Bronchial epithelial cell (primary cell): ENCODE measurements at regions not wholly inside any gene's neighbourhood (a gene's known extent, or its start where the extent isn't known, plus 50 kb on each side); places are given as distances from the start of the nearest gene placed in this dataset.
"Not testable (repeated sequence)": the region's sequence is repeated elsewhere in the genome, so short reads cannot be mapped to it uniquely, and the experiment has no call there.

Experiments
- DNase-seq: peaks from one replicate; pipeline ENCODE4 v3.0.0-alpha.2; 2010; ENCODE audit warnings: low read depth
- FAIRE-seq: peaks from 2 replicates; lab custom pipeline; 2011; peaks lifted over from hg19 to GRCh38; lab: Jason Lieb, UNC
- H3K27me3 ChIP-seq: 2 replicates; pipeline ENCODE4 v1.5.1; 2011; ENCODE audit warnings: low read length; ENCODE audit not compliant: control insufficient read depth, insufficient read depth
- H3K36me3 ChIP-seq: 2 replicates; pipeline ENCODE4 v1.5.1; 2011; ENCODE audit warnings: low read length; ENCODE audit not compliant: control insufficient read depth, insufficient read depth
- H3K4me3 ChIP-seq: 2 replicates; pipeline ENCODE4 v1.5.1; 2011; ENCODE audit warnings: mild to moderate bottlenecking, low read depth, low read length, control low read depth
- TF ChIP-seq, protein P1 (sequence below): IDR thresholded peaks from 2 replicates; pipeline ENCODE4 v1.5.1; 2011; ENCODE audit warnings: mild to moderate bottlenecking, moderate library complexity, low read length, control low read depth, inconsistent platforms; ENCODE audit not compliant: insufficient read depth, severe bottlenecking

DNA sequence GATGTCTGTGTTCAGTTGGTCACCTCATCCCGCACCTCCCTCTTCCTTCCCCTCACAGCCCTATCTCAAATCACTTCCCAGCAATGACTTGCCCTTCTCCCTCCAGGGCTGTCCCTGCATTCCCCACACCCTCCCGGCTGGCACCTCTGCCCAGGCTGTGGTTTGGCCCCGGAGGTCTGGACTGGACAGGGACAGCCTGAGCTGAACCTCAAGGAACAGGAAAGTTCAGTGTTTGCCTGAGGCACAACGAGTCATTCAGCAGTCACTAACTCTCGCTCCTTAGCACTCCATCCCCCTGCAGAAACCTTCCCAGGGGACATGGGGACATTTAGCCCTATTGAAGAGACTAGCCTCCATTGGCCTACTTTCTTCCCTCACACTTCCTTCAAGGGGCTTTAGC is 58.3 kb upstream of the MAP3K1 start:
- no peaks in the 10 kb centered on the region for H3K36me3 ChIP-seq
- TF ChIP-seq, protein P1, sequence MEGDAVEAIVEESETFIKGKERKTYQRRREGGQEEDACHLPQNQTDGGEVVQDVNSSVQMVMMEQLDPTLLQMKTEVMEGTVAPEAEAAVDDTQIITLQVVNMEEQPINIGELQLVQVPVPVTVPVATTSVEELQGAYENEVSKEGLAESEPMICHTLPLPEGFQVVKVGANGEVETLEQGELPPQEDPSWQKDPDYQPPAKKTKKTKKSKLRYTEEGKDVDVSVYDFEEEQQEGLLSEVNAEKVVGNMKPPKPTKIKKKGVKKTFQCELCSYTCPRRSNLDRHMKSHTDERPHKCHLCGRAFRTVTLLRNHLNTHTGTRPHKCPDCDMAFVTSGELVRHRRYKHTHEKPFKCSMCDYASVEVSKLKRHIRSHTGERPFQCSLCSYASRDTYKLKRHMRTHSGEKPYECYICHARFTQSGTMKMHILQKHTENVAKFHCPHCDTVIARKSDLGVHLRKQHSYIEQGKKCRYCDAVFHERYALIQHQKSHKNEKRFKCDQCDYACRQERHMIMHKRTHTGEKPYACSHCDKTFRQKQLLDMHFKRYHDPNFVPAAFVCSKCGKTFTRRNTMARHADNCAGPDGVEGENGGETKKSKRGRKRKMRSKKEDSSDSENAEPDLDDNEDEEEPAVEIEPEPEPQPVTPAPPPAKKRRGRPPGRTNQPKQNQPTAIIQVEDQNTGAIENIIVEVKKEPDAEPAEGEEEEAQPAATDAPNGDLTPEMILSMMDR: no peak
- FAIRE-seq: no peak
- H3K27me3 ChIP-seq: no peaks in the 10 kb centered on the region
- H3K4me3 ChIP-seq: no peak overlapping the region
- peak; percentile 47 for DNase-seq

DNA sequence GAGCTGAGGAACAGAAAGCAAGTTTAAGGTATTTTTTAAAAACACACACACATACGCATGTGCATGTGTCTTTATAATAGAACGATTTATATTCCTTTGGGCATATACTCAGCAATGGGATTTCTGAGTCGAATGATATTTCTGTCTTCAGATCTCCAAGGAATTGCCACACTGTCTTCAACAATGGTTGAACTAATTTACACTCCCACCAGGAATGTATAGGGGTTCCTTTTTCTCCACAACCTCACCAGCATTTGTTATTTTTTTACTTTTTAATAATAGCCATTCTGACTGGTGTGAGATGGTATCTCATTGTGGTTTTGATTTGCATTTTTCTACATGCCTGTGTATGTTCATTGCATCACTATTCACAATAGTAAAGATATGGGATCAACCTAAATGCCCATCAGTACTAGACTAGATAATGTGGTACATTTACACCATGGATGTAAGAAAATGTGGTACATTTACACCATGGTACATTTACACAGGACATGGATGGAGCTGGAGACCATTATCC is 60.3 kb upstream of the MAP3K1 start:
- peak; percentile 18 for DNase-seq
- FAIRE-seq: no peak

DNA sequence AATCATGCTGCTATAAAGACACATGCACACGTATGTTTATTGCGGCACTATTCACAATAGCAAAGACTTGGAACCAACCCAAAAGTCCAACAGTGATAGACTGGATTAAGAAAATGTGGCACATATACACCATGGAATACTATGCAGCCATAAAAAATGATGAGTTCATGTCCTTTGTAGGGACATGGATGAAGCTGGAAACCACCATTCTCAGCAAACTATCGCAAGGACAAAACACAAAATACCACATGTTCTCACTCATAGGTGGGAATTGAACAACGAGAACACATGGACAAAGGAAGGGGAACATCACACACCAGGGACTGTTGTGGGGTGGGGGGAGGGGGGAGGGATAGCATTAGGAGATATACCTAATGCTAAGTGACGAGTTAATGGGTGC is 61.8 kb upstream of the MAP3K1 start:
- H3K4me3 ChIP-seq, FAIRE-seq, H3K27me3 ChIP-seq, DNase-seq, H3K36me3 ChIP-seq: not testable (repeated sequence)

More for the DNA sequence above, 60.3 kb upstream of the MAP3K1 start:
- H3K4me3 ChIP-seq: no peak overlapping the region
- TF ChIP-seq, protein P1: no peak
- no peaks in the 10 kb centered on the region for H3K36me3 ChIP-seq
- no peaks in the 10 kb centered on the region for H3K27me3 ChIP-seq

DNA sequence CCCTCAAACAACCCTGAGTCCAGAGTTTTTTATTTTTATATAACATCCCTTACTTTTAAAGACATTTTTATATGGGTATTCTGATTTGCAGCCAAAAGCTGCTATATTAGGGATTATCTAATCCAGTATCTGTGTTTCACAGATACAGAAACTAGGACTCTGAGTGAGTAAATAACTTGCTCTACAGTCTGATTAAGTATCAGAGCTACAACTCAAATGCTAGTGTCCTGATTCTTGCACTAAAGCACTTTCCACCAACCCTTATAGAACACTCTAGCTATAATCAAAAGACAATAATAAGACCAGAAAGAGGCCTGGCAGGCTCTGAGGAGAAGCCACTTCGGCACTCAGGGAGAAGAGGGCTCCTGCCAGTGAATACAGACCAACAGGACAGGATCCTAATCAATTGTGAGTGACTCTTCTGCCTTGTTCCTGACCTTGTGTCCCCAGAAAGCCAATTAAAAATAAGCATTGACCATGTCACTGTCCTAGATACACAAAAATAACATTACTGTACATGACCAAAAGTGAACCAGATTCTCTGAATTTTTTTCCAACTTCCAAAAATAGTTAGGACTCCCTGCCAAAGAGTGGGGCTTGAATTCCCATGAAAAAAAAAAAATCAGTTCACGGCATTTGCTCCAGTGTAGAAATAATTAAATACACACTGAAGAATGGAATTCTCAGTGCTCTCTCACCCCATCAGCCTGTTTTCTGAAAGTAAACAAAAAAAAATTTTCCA is 63.6 kb upstream of the MAP3K1 start:
- TF ChIP-seq, protein P1: no peak
- Histone ChIP-seq H3K4me3 (no peak overlapping the region), H3K36me3 (no peaks in the 10 kb centered on the region), H3K27me3 (no peaks in the 10 kb centered on the region)
- FAIRE-seq: no peak
- DNase-seq: no peak

DNA sequence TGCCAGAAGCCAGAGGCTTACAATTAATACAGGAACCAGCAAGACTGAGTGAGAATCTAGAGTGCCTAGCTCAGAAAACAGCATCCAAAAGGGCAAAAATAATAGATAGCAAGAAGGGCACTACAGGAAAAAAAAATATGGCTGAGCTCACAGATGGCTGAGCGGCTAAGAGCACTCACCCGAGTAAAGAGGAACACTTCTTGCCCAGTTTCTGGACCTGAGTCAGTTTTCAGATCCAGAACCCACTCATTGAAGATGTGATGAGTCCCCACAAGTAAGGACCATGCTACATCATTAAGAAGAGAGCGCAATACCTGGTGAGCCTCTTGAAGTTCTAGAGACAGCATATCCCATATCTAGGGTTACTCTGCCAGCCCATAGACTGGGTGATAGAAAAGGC is 65.5 kb upstream of the MAP3K1 start:
- Histone ChIP-seq H3K27me3 (no peaks in the 10 kb centered on the region), H3K4me3 (no peak overlapping the region), H3K36me3 (no peaks in the 10 kb centered on the region)
- TF ChIP-seq, protein P1: no peak
- no peak for DNase-seq
- FAIRE-seq: no peak

DNA sequence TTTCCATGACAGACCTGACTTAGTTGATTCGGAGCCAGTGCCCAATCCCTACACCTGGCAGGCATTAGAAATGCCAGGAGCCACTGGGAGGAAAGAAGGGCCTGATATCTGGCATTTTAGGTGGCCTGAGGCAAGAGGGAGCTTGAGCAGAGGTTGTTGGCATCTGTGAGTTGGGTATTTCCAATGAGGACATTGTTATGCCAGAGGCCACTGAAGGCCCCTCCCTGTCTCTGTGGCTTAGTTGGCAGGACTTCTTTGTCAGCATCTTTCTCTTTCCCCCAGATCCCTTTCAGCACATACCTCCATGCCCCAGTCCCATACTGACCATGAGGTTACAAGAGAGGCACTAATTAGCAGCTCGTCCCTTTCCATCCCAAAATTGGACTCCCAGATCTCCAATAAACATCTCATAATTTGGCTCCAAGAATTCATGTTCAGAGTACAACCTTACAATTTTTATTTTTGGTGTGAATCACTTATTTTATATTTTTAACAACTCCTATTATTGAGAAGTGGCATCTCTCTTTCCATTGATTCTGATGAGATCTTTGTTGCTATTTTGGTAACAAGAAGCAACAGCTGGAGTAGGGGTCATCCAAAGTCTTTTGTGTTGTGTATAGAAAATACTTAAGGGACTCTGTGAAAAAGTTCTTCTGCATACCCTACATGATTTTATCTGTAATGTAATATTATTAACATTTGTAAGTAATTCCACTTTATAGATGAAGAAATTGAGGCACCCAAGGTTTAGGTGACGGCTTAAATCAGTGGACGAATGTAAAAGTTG is 68.6 kb upstream of the MAP3K1 start:
- no peaks in the 10 kb centered on the region for H3K27me3 ChIP-seq
- FAIRE-seq: no peak
- TF ChIP-seq, protein P1: no peak
- no peaks in the 10 kb centered on the region for H3K36me3 ChIP-seq
- H3K4me3 ChIP-seq: no peak overlapping the region
- DNase-seq: no peak
